PC-3 (cell line): ENCODE measurements at regions not wholly inside any gene's neighbourhood (a gene's known extent, or its start where the extent isn't known, plus 50 kb on each side); places are given as distances from the start of the nearest gene placed in this dataset.

ENCODE experiments used
- EZH2 ChIP-seq: fragments of 300-600 bp; sonication (generic); IDR thresholded peaks from one replicate; pipeline ENCODE4 v1.6.1; 2017; ENCODE audit warnings: antibody characterized with exemption, mild to moderate bottlenecking, low read length; ENCODE audit not compliant: unreplicated experiment
- EZH2phosphoT487 ChIP-seq: fragments of 300-600 bp; sonication (generic); IDR thresholded peaks from 2 replicates; pipeline ENCODE4 v1.6.1; 2018; ENCODE audit warnings: mild to moderate bottlenecking, antibody characterized with exemption, low read length, borderline replicate concordance
- TF ChIP-seq, protein P1 (sequence below): fragments of 300-600 bp; sonication (generic); conservative IDR thresholded peaks from 2 replicates; pipeline ENCODE4 v1.5.1; 2017; ENCODE audit warnings: antibody characterized with exemption, low read depth, mild to moderate bottlenecking, low read length

DNA sequence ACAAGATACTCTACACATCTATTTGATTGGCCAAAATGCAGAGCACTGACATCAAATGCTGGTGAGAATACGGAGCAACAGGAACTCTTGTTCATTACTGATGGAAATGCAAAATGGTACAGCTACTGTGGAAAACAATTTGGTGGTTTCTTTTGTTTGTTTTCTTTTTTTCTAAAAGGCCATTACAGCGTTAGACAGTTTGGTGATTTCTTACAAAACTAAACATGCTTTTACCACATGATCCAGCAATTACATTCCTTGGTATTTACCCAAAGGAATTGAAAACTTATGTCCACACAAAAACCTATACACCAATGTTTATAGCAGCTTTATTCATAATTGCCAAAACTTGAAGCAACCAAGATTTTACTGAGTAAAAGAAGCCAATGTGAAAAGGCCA, 66.4 kb upstream of the FBXO28 start:
- TF ChIP-seq, protein P1, sequence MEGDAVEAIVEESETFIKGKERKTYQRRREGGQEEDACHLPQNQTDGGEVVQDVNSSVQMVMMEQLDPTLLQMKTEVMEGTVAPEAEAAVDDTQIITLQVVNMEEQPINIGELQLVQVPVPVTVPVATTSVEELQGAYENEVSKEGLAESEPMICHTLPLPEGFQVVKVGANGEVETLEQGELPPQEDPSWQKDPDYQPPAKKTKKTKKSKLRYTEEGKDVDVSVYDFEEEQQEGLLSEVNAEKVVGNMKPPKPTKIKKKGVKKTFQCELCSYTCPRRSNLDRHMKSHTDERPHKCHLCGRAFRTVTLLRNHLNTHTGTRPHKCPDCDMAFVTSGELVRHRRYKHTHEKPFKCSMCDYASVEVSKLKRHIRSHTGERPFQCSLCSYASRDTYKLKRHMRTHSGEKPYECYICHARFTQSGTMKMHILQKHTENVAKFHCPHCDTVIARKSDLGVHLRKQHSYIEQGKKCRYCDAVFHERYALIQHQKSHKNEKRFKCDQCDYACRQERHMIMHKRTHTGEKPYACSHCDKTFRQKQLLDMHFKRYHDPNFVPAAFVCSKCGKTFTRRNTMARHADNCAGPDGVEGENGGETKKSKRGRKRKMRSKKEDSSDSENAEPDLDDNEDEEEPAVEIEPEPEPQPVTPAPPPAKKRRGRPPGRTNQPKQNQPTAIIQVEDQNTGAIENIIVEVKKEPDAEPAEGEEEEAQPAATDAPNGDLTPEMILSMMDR: no peak
- TF ChIP-seq EZH2 (no peak), EZH2phosphoT487 (no peak)
